ENCODE measurements at regions not wholly inside any gene's neighbourhood (a gene's known extent, or its start where the extent isn't known, plus 50 kb on each side); places are given as distances from the start of the nearest gene placed in this dataset.

GRCh38 chr6:121510568-121511177 lies 75.2 kb downstream of the GJA1 start:
- H3K4me1 Mint-ChIP-seq (ENCODE audit: unreplicated experiment), result peaks cover 11% of the 10 kb centered on the region
- no peak overlapping the region for H3K4me3 Mint-ChIP-seq (ENCODE audit: unreplicated experiment)
- H3K9me3 Mint-ChIP-seq (ENCODE audit: unreplicated experiment), result no peaks in the 10 kb centered on the region
- TF ChIP-seq CTCF (IDR thresholded peaks at IDR 0.05), result no peak
- no peaks in the 10 kb centered on the region for H3K36me3 Mint-ChIP-seq (ENCODE audit: unreplicated experiment)
- no peaks in the 10 kb centered on the region for H3K27me3 Mint-ChIP-seq (ENCODE audit: unreplicated experiment)
- DNase-seq (ENCODE audit: extremely low spot score, unreplicated experiment), result no peak
- no peak overlapping the region for H3K27ac Mint-ChIP-seq (ENCODE audit: unreplicated experiment)

GRCh38 chr6:121515630-121516265 lies 80.3 kb downstream of the GJA1 start:
- Mint-ChIP-seq H3K4me3 (ENCODE audit: unreplicated experiment) (no peak overlapping the region), H3K9me3 (ENCODE audit: unreplicated experiment) (no peaks in the 10 kb centered on the region), H3K36me3 (ENCODE audit: unreplicated experiment) (no peaks in the 10 kb centered on the region), H3K27me3 (ENCODE audit: unreplicated experiment) (no peaks in the 10 kb centered on the region), H3K27ac (ENCODE audit: unreplicated experiment) (no peak overlapping the region), H3K4me1 (ENCODE audit: unreplicated experiment) (peaks cover 23% of the 10 kb centered on the region)
- no peak for DNase-seq (ENCODE audit: extremely low spot score, unreplicated experiment)
- TF ChIP-seq CTCF (IDR thresholded peaks at IDR 0.05), result no peak

- no peaks in the 10 kb centered on the region for H3K9me3 Mint-ChIP-seq (ENCODE audit: unreplicated experiment)
- H3K4me3 Mint-ChIP-seq (ENCODE audit: unreplicated experiment), result no peak overlapping the region
- no peak for DNase-seq (ENCODE audit: extremely low spot score, unreplicated experiment)
- no peak for TF ChIP-seq CTCF (IDR thresholded peaks at IDR 0.05)
- no peaks in the 10 kb centered on the region for H3K27me3 Mint-ChIP-seq (ENCODE audit: unreplicated experiment)
- peaks cover 27% of the 10 kb centered on the region for H3K4me1 Mint-ChIP-seq (ENCODE audit: unreplicated experiment)
- no peak overlapping the region for H3K27ac Mint-ChIP-seq (ENCODE audit: unreplicated experiment)
- H3K36me3 Mint-ChIP-seq (ENCODE audit: unreplicated experiment), result no peaks in the 10 kb centered on the region
Observed at GRCh38 chr6:121516331-121516730, 80.9 kb downstream of the GJA1 start.

- Mint-ChIP-seq H3K9me3 (ENCODE audit: unreplicated experiment) (no peaks in the 10 kb centered on the region), H3K4me3 (ENCODE audit: unreplicated experiment) (peak overlapping the region; percentile 55), H3K36me3 (ENCODE audit: unreplicated experiment) (no peaks in the 10 kb centered on the region), H3K27ac (ENCODE audit: unreplicated experiment) (peak overlapping the region; percentile 96), H3K27me3 (ENCODE audit: unreplicated experiment) (no peaks in the 10 kb centered on the region), H3K4me1 (ENCODE audit: unreplicated experiment) (peaks cover 61% of the 10 kb centered on the region)
- DNase-seq (ENCODE audit: extremely low spot score, unreplicated experiment), result no peak
- TF ChIP-seq CTCF (IDR thresholded peaks at IDR 0.05), result no peak
Observed at GRCh38 chr6:121520337-121521163, 85.1 kb downstream of the GJA1 start.

GRCh38 chr6:121521164-121521555 lies 85.7 kb downstream of the GJA1 start:
- no peak for TF ChIP-seq CTCF (IDR thresholded peaks at IDR 0.05)
- no peak for DNase-seq (ENCODE audit: extremely low spot score, unreplicated experiment)
- Mint-ChIP-seq H3K4me1 (ENCODE audit: unreplicated experiment) (peaks cover 56% of the 10 kb centered on the region), H3K9me3 (ENCODE audit: unreplicated experiment) (no peaks in the 10 kb centered on the region), H3K27me3 (ENCODE audit: unreplicated experiment) (no peaks in the 10 kb centered on the region), H3K4me3 (ENCODE audit: unreplicated experiment) (peak overlapping the region; percentile 55), H3K36me3 (ENCODE audit: unreplicated experiment) (no peaks in the 10 kb centered on the region), H3K27ac (ENCODE audit: unreplicated experiment) (peak overlapping the region; percentile 96)
